Right ventricle myocardium superior (tissue), 1 donor: ENCODE measurements at regions not wholly inside any gene's neighbourhood (a gene's known extent, or its start where the extent isn't known, plus 50 kb on each side); places are given as distances from the start of the nearest gene placed in this dataset.

Source experiments
- ATAC-seq: fragments of 200-7000 bp; cut with Tn5 transposase; one replicate; pipeline ENCODE4 v1.9.1; 2020; ENCODE audit warnings: mild to moderate bottlenecking; ENCODE audit not compliant: poor library complexity
- DNase-seq: peaks from one replicate; pipeline ENCODE4 v3.0.0-alpha.2; 2020
- intact Hi-C: fragments of 100-400 bp; cut with DNase I; formaldehyde crosslinking; loops from one replicate; pipeline ENCODE4 v1.11.2; 2022
- donor health status: DM: no; HTN: yes; CAD: no; lungs with severe emphysema.

- intact Hi-C loops = no loop called here
- ATAC-seq = no peak
Observed at GRCh38 chr9:88653406-88653805, 118.4 kb downstream of the NXNL2 start.

GRCh38 chr9:88653911-88654310, 118.9 kb downstream of the NXNL2 start:
- no peak for DNase-seq
- intact Hi-C loops = no loop called here
- ATAC-seq = no peak

More at GRCh38 chr9:88653406-88653805, 118.4 kb downstream of the NXNL2 start:
- DNase-seq = no peak

- intact Hi-C loops = no loop called here
- ATAC-seq (peak; percentile 45), DNase-seq (no peak)
Observed at GRCh38 chr9:88657893-88658292, 122.9 kb downstream of the NXNL2 start.

- intact Hi-C loops = no loop called here
Observed at GRCh38 chr9:88658311-88658822, 123.4 kb downstream of the NXNL2 start.

DNA sequence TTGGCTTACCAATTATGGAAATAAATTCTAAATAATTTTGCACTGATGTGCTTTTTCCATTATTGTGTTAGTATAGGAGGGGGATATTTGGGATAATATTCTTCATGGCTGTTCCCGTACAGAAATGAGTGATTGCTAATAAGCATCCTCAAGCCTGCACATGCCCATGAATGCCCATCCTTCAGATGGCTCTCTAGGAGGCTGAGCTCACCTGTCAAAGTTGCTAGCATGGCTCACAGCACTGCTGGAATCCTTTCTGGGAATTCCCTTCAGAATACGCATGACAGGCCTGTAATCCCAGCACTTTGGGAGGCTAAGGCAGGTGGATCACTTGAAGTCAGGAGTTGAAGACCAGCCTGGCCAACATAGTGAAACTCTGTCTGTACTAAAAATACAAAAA, 124.1 kb downstream of the NXNL2 start:
- intact Hi-C loops = no loop called here
- ATAC-seq = no peak
- no peak for DNase-seq

More at GRCh38 chr9:88658311-88658822, 123.4 kb downstream of the NXNL2 start:
- peak; percentile 72 for DNase-seq
- ATAC-seq = peak; percentile 91

DNA sequence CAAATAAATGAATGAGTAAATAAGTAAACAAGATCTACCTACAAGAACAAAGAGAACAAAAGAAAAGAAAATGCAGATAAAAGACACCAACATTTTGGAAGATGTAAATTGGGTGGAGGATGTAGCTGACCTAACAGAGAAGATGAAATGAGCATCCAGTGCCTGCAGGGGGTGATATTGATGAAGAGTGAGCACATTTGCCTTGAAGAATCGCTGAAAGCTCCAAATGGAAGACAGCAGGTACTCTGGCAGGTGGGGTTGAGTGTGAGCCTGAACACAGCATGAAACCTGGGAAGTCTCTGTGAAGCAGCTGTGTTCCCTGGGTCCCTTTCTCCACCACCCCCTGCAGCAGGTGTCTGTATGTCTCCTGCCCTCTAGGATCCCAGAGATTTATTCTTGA, 125.6 kb downstream of the NXNL2 start:
- DNase-seq (no peak), ATAC-seq (no peak)
- intact Hi-C loops = no loop called here

DNA sequence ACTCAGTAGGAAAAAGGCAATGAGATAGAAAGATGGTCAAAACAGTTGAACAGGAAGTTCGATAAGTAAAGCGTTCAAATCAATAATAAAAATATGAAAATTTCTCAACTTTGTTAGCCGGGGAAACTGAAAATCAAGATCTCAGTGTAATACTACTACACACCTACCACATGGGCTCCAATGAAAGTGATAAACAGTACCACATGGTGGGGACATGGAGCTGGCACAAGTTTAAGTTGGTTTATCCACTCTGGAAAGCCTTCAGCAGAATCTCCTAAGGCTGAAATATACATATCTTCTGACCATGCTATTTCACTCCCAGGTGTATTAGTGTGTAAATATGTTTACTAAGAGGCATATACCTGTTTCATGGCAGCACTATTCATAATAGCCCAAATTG, 126.8 kb downstream of the NXNL2 start:
- ATAC-seq = no peak
- intact Hi-C loops = no loop called here
- DNase-seq = no peak

GRCh38 chr9:88663771-88664419, 128.9 kb downstream of the NXNL2 start:
- no peak for DNase-seq
- intact Hi-C loops = no loop called here
- no peak for ATAC-seq

DNA sequence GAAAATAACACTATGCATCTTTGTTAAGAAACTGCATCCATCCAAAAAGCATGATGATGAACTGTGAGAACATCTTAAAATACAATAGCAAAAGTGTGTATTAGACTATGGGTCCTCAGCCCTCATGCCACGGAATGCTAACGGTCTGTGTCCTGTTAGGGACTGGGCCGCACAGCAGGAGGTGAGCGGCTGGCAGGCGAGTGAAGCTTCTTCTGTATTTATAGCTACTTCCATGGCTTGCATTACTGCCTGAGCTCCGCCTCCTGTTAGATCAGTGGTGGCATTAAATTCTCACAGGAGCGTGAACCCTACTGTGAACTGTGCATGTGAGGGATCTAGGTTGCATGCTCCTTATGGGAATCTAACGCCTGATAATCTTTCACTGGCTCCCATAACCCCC, 129.8 kb downstream of the NXNL2 start:
- intact Hi-C loops = no loop called here
- ATAC-seq (no peak), DNase-seq (no peak)

DNA sequence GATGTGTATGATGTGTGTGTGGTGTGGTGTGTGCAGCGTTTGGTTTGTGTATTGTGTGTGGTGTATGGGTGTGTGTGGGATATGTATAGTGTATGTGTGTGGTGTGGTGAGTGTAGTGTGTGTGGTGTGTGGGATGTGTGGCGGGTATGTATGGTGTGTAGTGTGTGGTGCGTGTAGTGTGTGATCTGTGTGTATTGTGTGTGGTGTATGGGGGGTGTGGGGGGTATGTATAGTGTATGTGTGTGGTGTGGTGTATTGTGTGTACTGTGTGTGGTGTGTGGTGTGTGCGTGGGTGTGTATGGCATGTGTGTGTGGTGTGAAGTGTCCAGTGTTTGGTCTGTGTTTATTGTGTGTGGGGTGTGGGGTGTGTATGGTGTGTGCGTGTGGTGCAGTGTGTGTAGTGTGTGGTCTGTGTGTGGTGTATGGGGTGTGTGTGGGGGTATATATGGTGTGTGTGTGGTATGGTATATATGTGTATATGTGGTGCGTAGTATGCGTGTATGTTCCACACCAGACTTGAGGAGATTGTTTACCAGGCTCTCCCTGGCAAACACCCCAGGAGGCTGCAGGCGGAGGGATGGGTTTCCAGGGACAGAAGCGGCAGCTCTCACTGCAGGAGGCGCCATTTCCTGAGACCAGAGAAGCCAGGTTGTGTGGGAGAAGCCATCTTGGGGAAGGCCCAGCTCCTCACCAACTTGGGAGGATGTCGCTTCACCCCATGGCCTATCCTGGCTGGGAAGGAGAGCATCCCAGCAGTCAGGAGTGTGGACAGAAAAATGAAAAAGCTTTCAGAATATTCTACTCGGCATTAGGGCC, 138.1 kb downstream of the NXNL2 start:
- DNase-seq (no peak), ATAC-seq (no peak)
- intact Hi-C loops = no loop called here

DNA sequence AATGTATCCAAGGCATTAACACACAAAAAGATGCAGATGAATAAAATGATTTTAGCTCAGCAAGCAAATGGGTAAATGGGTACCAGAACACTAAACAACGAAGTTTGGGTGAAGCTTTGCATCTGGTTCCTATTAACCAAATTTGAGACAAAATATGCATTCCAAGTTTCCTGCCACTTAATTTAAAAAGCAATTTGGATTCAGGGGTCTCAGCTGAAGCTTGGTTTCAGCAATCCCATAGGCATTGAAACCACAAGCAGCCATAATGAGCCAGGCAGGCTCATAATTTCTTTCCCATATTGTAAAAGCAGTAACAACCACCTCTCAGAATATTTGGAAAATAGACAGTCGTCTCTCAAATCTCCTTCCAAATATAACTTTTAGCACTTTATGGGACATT, 138.9 kb downstream of the NXNL2 start:
- intact Hi-C loops = no loop called here
- ATAC-seq (no peak), DNase-seq (no peak)

DNA sequence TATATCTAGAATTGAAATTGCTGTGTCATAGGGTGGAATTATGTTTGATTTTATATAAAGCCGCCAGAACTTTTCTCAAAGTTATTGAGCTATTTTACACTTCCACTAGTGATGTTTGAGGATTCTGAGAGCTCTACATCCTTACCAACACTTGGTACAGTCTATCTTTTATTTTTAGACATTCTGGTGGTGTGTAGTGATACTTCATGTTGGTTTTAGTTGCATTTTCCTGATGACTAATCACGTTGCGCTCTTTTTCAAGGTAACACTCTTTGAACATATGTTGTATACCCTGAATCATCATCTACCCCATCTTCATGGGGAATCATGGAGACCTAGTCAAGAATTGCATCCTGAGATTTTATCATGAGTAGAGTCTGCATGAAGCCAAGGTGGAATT, 141.7 kb downstream of the NXNL2 start:
- intact Hi-C loops = no loop called here
- no peak for DNase-seq
- no peak for ATAC-seq

GRCh38 chr9:88678008-88678407, 143.0 kb downstream of the NXNL2 start:
- intact Hi-C loops = no loop called here
- ATAC-seq = no peak
- no peak for DNase-seq

DNA sequence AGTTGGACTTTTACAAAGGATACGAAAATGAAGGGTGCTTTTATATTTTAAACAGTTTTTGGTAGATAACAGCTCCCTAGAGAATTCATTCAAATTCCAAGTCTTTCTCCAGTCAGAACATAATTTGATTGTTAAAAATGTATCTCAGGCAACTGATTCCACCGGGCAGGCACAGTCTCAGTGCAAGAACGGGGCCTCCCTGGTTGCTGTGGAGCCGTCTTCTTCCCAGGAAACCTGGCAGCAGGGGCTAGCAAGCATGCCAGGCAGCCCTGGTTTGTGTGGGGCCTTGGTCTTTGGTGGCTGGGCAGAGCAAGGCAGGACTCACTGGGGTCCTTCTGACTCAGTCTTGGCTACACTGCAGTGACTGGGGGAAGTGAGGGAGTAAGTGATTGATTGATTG, 143.5 kb downstream of the NXNL2 start:
- intact Hi-C loops = no loop called here
- ATAC-seq (no peak), DNase-seq (no peak)

- ATAC-seq = no peak
Observed at GRCh38 chr9:88680041-88680440, 145.1 kb downstream of the NXNL2 start.

DNA sequence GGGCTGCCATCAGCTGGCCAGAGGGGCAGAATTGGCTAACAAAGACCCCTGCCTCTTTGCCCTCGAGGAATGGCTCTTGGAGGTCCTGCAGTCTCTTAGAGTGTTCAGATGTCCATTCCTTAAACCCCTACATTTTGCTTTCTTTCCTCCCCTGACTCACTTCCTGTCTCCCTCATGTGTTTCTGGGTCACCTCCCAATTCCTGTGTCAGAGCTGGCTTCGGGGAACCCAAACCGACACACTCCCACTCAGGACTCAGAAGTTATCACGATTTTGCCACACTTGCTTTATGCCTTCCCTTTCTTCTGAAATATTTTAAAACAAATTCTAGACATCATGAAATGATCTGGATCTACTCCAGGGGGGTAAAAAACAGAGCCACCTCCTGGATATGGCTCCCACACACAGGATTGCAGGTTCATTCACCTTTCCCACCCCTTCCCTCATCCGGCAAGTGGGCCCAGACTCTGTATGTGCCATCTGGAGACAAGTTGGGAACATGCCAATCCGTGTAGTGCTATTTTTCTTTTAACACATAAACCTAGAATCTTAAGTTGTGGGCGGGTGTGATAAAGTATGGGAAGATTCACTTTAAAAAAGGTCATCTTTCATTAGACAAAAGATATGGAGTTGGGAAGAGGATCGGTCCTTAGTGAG, 145.7 kb downstream of the NXNL2 start:
- ATAC-seq (no peak), DNase-seq (no peak)
- intact Hi-C loops = no loop called here

More at GRCh38 chr9:88680041-88680440, 145.1 kb downstream of the NXNL2 start:
- intact Hi-C loops = no loop called here
- no peak for DNase-seq

DNA sequence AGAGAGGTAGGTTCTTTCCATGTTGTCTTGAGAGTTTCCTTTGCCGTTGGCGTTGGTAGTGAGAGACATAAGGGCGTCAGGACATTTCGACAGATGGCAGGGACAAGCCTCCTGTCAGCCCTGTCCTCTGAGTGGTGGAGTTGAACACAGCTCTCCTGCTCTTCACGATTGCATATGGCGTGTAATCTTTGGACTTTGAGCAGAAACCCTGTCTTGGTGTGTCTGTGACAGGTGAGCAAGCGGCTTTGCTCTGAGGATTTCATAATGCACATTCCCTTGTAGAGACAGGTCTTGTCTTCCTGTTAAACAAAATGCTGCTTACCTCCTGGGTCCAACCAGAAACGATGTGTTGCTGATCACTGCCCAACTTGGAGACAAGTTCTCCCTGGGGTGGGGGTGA, 146.5 kb downstream of the NXNL2 start:
- ATAC-seq (no peak), DNase-seq (no peak)
- intact Hi-C loops = no loop called here

DNA sequence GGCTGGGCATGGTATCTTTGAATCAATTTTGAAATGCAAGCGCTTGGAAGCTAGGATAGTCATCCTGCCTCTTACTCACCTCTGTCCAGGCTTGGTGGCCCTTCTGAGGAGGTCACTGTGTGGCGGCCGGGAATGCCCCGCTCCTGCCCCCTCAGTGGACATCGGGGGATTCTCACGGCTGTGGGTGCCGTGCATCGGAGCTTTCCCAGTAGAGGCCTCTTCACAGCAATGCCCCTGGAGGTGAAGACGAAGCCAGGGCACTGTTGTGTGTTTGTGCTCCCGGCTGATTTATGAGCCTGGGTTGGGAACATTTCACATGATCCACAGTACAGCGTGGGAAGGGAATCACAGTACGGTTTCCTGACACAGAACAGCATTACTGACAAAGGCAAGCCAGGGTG, 147.5 kb downstream of the NXNL2 start:
- DNase-seq (no peak), ATAC-seq (no peak)
- intact Hi-C loops = no loop called here

GRCh38 chr9:88684046-88684445, 149.1 kb downstream of the NXNL2 start:
- ATAC-seq = no peak
- no peak for DNase-seq
- intact Hi-C loops = no loop called here

DNA sequence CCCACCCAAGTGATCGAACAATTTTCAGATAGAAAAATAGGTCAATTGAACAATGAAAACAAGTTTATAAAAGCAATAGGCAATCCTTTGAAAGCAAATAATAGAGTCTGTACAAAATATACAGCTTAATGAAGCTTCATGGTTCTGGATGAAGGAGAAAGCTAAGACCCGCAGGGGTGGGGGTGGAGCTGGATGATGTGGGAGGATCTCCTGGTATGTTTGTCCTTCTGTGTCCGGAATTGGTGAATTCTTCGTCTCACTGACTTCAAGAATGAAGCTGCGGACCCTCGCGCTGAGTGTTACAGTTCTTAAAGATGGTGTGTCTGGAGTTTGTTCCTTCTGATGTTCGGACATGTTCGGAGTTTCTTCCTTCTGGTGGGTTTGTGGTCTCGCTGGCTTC, 149.9 kb downstream of the NXNL2 start:
- intact Hi-C loops = no loop called here
- DNase-seq (no peak), ATAC-seq (no peak)
